NCI-H524 treated with DMSO at 0.1 percent for 48 hours (cell line): ENCODE measurements at regions not wholly inside any gene's neighbourhood (a gene's known extent, or its start where the extent isn't known, plus 50 kb on each side); places are given as distances from the start of the nearest gene placed in this dataset.

ENCODE experiments used
- DNase-seq: peaks from one replicate; lab custom pipeline; 2025; lab: John Stamatoyannopoulos, UW

GRCh38 chr12:124726596-124727263 is 136.9 kb downstream of the SCARB1 start:
- DNase-seq: no peak

- no peak for DNase-seq
Observed at GRCh38 chr12:124725597-124726237, 137.9 kb downstream of the SCARB1 start.

- DNase-seq: no peak
Observed at GRCh38 chr12:124725099-124725498, 138.6 kb downstream of the SCARB1 start.

- DNase-seq: no peak
Observed at GRCh38 chr12:124722878-124723277, 140.8 kb downstream of the SCARB1 start.

GRCh38 chr12:124721501-124722162 is 142.0 kb downstream of the SCARB1 start:
- no peak for DNase-seq

- DNase-seq: peak; percentile 49
Observed at GRCh38 chr12:124720681-124721500, 142.8 kb downstream of the SCARB1 start.

GRCh38 chr12:124720004-124720680 is 143.5 kb downstream of the SCARB1 start:
- DNase-seq: peak; percentile 38

GRCh38 chr12:124719231-124719630 is 144.4 kb downstream of the SCARB1 start:
- DNase-seq: no peak

GRCh38 chr12:124718458-124718857 is 145.2 kb downstream of the SCARB1 start:
- no peak for DNase-seq

GRCh38 chr12:124718036-124718435 is 145.6 kb downstream of the SCARB1 start:
- no peak for DNase-seq

GRCh38 chr12:124717318-124717717 is 146.3 kb downstream of the SCARB1 start:
- no peak for DNase-seq

- no peak for DNase-seq
Observed at GRCh38 chr12:124716208-124717130, 147.2 kb downstream of the SCARB1 start.

GRCh38 chr12:124715121-124715990 is 147.9 kb upstream of the NCOR2 start:
- DNase-seq: no peak

- no peak for DNase-seq
Observed at GRCh38 chr12:124713436-124714082, 146.1 kb upstream of the NCOR2 start.

GRCh38 chr12:124713041-124713435 is 145.6 kb upstream of the NCOR2 start:
- no peak for DNase-seq

GRCh38 chr12:124711344-124711743 is 143.9 kb upstream of the NCOR2 start:
- DNase-seq: no peak

GRCh38 chr12:124709722-124710687 is 142.6 kb upstream of the NCOR2 start:
- DNase-seq: no peak

- no peak for DNase-seq
Observed at GRCh38 chr12:124707316-124707715, 139.9 kb upstream of the NCOR2 start.
